ENCODE measurements at regions not wholly inside any gene's neighbourhood (a gene's known extent, or its start where the extent isn't known, plus 50 kb on each side); places are given as distances from the start of the nearest gene placed in this dataset.

DNA sequence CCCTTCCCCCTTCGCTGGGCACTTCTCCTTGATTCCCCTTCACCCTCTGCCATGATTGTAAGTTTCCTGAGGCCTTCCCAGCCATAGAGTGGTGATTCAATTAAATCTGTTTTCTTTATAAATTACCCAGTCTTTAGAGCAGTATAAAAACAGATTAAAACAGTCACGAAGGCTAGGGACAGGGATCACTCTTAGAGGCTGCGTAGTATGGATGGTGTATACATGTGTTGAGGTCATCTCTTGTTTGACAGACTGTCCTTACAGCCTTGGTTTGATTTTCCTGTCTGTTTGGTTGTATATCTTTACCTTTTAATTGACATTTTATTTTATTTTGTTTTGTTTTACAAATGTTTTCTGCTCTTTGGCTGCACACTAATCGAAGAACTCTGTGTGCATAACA is 1155.7 kb upstream of the CDH18 start:
- TF ChIP-seq, protein P1, sequence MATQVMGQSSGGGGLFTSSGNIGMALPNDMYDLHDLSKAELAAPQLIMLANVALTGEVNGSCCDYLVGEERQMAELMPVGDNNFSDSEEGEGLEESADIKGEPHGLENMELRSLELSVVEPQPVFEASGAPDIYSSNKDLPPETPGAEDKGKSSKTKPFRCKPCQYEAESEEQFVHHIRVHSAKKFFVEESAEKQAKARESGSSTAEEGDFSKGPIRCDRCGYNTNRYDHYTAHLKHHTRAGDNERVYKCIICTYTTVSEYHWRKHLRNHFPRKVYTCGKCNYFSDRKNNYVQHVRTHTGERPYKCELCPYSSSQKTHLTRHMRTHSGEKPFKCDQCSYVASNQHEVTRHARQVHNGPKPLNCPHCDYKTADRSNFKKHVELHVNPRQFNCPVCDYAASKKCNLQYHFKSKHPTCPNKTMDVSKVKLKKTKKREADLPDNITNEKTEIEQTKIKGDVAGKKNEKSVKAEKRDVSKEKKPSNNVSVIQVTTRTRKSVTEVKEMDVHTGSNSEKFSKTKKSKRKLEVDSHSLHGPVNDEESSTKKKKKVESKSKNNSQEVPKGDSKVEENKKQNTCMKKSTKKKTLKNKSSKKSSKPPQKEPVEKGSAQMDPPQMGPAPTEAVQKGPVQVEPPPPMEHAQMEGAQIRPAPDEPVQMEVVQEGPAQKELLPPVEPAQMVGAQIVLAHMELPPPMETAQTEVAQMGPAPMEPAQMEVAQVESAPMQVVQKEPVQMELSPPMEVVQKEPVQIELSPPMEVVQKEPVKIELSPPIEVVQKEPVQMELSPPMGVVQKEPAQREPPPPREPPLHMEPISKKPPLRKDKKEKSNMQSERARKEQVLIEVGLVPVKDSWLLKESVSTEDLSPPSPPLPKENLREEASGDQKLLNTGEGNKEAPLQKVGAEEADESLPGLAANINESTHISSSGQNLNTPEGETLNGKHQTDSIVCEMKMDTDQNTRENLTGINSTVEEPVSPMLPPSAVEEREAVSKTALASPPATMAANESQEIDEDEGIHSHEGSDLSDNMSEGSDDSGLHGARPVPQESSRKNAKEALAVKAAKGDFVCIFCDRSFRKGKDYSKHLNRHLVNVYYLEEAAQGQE (IDR thresholded peaks at IDR 0.05; ENCODE audit: insufficient replicate concordance, low read depth) = no peak
- TF ChIP-seq, protein P2, sequence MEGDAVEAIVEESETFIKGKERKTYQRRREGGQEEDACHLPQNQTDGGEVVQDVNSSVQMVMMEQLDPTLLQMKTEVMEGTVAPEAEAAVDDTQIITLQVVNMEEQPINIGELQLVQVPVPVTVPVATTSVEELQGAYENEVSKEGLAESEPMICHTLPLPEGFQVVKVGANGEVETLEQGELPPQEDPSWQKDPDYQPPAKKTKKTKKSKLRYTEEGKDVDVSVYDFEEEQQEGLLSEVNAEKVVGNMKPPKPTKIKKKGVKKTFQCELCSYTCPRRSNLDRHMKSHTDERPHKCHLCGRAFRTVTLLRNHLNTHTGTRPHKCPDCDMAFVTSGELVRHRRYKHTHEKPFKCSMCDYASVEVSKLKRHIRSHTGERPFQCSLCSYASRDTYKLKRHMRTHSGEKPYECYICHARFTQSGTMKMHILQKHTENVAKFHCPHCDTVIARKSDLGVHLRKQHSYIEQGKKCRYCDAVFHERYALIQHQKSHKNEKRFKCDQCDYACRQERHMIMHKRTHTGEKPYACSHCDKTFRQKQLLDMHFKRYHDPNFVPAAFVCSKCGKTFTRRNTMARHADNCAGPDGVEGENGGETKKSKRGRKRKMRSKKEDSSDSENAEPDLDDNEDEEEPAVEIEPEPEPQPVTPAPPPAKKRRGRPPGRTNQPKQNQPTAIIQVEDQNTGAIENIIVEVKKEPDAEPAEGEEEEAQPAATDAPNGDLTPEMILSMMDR (IDR thresholded peaks at IDR 0.05; ENCODE audit: insufficient read depth, low read length) = no peak
- TF ChIP-seq GABPA (IDR thresholded peaks at IDR 0.05; ENCODE audit: low read depth) = no peak
- TF ChIP-seq POLR2AphosphoS5 (IDR thresholded peaks at IDR 0.05; ENCODE audit: low read depth) = no peak
- no peak for TF ChIP-seq SPI1 (IDR thresholded peaks at IDR 0.05; ENCODE audit: borderline replicate concordance, low read depth)
- DNase-seq (ENCODE audit: low read depth in 1 of 2, low spot score in 1 of 2) = no peak
- Histone ChIP-seq H3K4me3 (replicated peaks; ENCODE audit: insufficient read depth, low read length) (no peak overlapping the region), H3K27me3 (ENCODE audit: insufficient read depth, poor library complexity, severe bottlenecking) (no peaks in the 10 kb centered on the region), H3K27ac (replicated peaks) (no peak overlapping the region)

DNA sequence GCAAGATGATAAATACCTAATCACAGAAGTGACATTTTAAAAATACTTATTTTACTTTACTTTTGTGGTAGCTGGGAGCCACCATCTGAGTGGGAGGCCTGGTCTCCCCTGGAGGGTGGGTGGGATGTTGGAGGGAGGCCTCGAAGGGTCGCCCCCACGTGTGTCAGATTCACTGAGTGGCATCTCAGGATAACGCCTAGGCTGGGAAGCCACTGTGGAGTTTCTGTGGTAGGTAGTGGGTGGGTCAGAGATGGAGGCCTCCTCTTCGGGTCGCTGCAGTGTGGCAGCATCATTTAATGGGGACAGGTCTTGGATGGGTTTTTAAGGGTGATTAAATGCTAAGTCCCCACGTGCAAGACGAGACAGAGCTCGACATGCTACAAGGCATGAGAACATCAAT is 1154.8 kb upstream of the CDH18 start:
- TF ChIP-seq POLR2AphosphoS5 (IDR thresholded peaks at IDR 0.05; ENCODE audit: low read depth) (no peak), SPI1 (IDR thresholded peaks at IDR 0.05; ENCODE audit: borderline replicate concordance, low read depth) (no peak), GABPA (IDR thresholded peaks at IDR 0.05; ENCODE audit: low read depth) (no peak)
- TF ChIP-seq, protein P1 (IDR thresholded peaks at IDR 0.05; ENCODE audit: insufficient replicate concordance, low read depth) = no peak
- TF ChIP-seq, protein P2 (IDR thresholded peaks at IDR 0.05; ENCODE audit: insufficient read depth, low read length) = no peak
- H3K27me3 ChIP-seq (ENCODE audit: insufficient read depth, poor library complexity, severe bottlenecking) = no peaks in the 10 kb centered on the region
- no peak overlapping the region for H3K4me3 ChIP-seq (replicated peaks; ENCODE audit: insufficient read depth, low read length)
- no peak overlapping the region for H3K27ac ChIP-seq (replicated peaks)
- DNase-seq (ENCODE audit: low read depth in 1 of 2, low spot score in 1 of 2) = no peak

DNA sequence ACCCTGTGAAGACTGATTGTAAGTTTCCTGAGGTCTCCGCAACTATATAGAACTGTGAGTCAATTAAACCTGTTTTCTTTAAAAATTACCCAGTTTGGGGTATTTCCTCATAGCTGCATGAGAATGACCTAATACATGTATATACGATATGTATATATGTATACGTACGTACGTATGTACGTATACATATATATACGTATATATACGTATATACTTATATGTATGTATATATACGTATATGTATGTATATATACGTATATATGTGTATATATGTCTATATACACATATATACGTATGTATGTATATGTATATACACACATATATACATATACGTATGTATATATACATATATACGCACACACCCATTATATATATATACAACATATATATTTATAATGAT is 1153.0 kb upstream of the CDH18 start:
- Histone ChIP-seq H3K27ac (replicated peaks) (no peak overlapping the region), H3K27me3 (ENCODE audit: insufficient read depth, poor library complexity, severe bottlenecking) (no peaks in the 10 kb centered on the region), H3K4me3 (replicated peaks; ENCODE audit: insufficient read depth, low read length) (no peak overlapping the region)
- TF ChIP-seq GABPA (IDR thresholded peaks at IDR 0.05; ENCODE audit: low read depth) = no peak
- TF ChIP-seq, protein P2 (IDR thresholded peaks at IDR 0.05; ENCODE audit: insufficient read depth, low read length) = no peak
- TF ChIP-seq SPI1 (IDR thresholded peaks at IDR 0.05; ENCODE audit: borderline replicate concordance, low read depth) = no peak
- no peak for TF ChIP-seq POLR2AphosphoS5 (IDR thresholded peaks at IDR 0.05; ENCODE audit: low read depth)
- TF ChIP-seq, protein P1 (IDR thresholded peaks at IDR 0.05; ENCODE audit: insufficient replicate concordance, low read depth) = no peak
- no peak for DNase-seq (ENCODE audit: low read depth in 1 of 2, low spot score in 1 of 2)
